Naive B cell (primary cell): ENCODE measurements at regions not wholly inside any gene's neighbourhood (a gene's known extent, or its start where the extent isn't known, plus 50 kb on each side); places are given as distances from the start of the nearest gene placed in this dataset.
A peak's percentile ranks its signal among the peaks of the same experiment; 100 is the strongest.
"Not testable (repeated sequence)": the region's sequence is repeated elsewhere in the genome, so short reads cannot be mapped to it uniquely, and the experiment has no call there.

ENCODE experiments used
- ATAC-seq, 2 donors: fragments of 150-1000 bp; cut with Tn5 transposase; 2 replicates each; pipeline ENCODE4 v1.10.0; 2021; ENCODE audit warnings: low read depth in 2 of 2, mild to moderate bottlenecking in 2 of 2, moderate library complexity in 2 of 2
- DNase-seq: peaks from one replicate; pipeline ENCODE4 v3.0.0; 2022
- H3K27ac Mint-ChIP-seq, 6 donors: one replicate each; pipeline ENCODE4 v1.8.0; 2020 to 2022; ENCODE audit warnings: mild to moderate bottlenecking in 6 of 6, mixed read lengths in 6 of 6, moderate library complexity in 5 of 6, inconsistent platforms in 2 of 6
- H3K27me3 Mint-ChIP-seq, 3 donors: one replicate each; pipeline ENCODE4 v1.8.0; 2021 to 2022; ENCODE audit warnings: mixed read lengths in 3 of 3, mild to moderate bottlenecking in 1 of 3
- H3K36me3 Mint-ChIP-seq, 2 donors: one replicate each; pipeline ENCODE4 v1.8.0; 2020 to 2022; ENCODE audit warnings: mixed read lengths in 2 of 2, inconsistent platforms in 1 of 2, mild to moderate bottlenecking in 1 of 2
- H3K4me1 Mint-ChIP-seq, 3 donors: one replicate each; pipeline ENCODE4 v1.8.0; 2020 to 2022; ENCODE audit warnings: mixed read lengths in 3 of 3, inconsistent platforms in 1 of 3, mild to moderate bottlenecking in 1 of 3, moderate library complexity in 1 of 3
- H3K4me3 Mint-ChIP-seq, 8 donors: one replicate each; pipeline ENCODE4 v1.8.0; 2020 to 2022; ENCODE audit warnings: mild to moderate bottlenecking in 8 of 8, mixed read lengths in 8 of 8, moderate library complexity in 8 of 8, inconsistent platforms in 2 of 8
- H3K9me3 Mint-ChIP-seq, 7 donors: one replicate each; pipeline ENCODE4 v1.8.0; 2020 to 2022; ENCODE audit warnings: mixed read lengths in 7 of 7, mild to moderate bottlenecking in 5 of 7, inconsistent platforms in 2 of 7, moderate library complexity in 1 of 7

DNA sequence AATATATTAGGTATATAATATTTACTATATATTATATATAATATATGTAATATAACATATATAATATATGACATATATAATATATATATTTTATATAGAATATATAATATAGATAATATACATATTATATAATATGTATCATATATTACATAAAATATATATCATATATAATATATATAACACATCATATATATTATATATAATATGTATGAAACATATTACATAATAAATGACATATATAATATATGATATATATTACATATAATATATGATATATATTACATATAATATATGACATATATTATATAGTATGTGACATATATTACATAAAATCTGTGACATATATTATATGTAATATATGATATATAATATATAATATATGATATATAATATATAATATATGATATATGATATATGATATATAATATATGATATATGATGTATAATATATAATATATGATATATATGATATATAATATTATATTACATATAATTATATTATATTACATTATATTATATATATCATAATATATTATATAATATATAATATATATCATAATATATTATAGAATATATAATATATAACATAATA, 119.5 kb upstream of the RIMBP3 start:
- ATAC-seq (no peak), DNase-seq (no peak)
- H3K4me3 Mint-ChIP-seq, result no peak overlapping the region
- H3K27ac Mint-ChIP-seq, result no peak overlapping the region
- no peaks in the 10 kb centered on the region for H3K4me1 Mint-ChIP-seq
- H3K27me3 Mint-ChIP-seq, result no peaks in the 10 kb centered on the region
- H3K36me3 Mint-ChIP-seq, result no peaks in the 10 kb centered on the region
- H3K9me3 Mint-ChIP-seq, result peaks cover 0 to 5% (median 3%) of the 10 kb centered on the region in 7 donors

DNA sequence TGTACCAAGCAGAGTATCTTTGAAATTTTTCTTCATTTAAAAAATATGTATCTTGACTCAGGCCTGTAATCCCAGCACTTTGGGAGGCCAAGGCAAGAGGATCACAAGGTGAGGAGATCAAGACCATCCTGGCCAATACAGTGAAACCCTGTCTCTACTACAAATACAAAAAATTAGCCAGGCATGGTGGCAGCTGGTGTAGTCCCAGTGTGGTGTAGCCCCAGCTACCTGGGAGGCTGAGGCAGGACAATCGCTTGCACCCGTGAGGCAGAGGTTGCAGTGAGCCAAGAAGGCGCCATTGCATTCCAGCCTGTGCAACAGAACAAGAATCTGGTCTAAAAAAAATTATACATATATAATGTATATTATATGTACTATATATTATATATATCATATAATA, 118.7 kb upstream of the RIMBP3 start:
- H3K27me3 Mint-ChIP-seq, H3K36me3 Mint-ChIP-seq, H3K4me3 Mint-ChIP-seq, H3K4me1 Mint-ChIP-seq, H3K9me3 Mint-ChIP-seq, DNase-seq, H3K27ac Mint-ChIP-seq: not testable (repeated sequence)
- peak in 1 of 2 donors; percentile 36 for ATAC-seq
